H9 (cell line): ENCODE measurements at regions not wholly inside any gene's neighbourhood (a gene's known extent, or its start where the extent isn't known, plus 50 kb on each side); places are given as distances from the start of the nearest gene placed in this dataset.
"Not testable (repeated sequence)": the region's sequence is repeated elsewhere in the genome, so short reads cannot be mapped to it uniquely, and the experiment has no call there.

Experiments used
- DNase-seq: peaks from one replicate; pipeline ENCODE4 v3.0.0-alpha.2; 2017
- H2AFZ ChIP-seq: one replicate; pipeline ENCODE4 v1.6.1; 2013; ENCODE audit warnings: mild to moderate bottlenecking, low read length, control low read depth, moderate library complexity
- H2AK5ac ChIP-seq: 2 replicates; pipeline ENCODE4 v1.6.1; 2013; ENCODE audit warnings: low read length, control low read depth, mixed read lengths; ENCODE audit not compliant: insufficient read length
- H2BK120ac ChIP-seq: one replicate; pipeline ENCODE4 v1.6.1; 2013; ENCODE audit warnings: low read depth, mild to moderate bottlenecking, low read length, control low read depth, inconsistent platforms; ENCODE audit not compliant: poor library complexity, severe bottlenecking
- H2BK12ac ChIP-seq: 2 replicates; pipeline ENCODE4 v1.6.1; 2013; ENCODE audit warnings: low read length, control low read depth, mixed read lengths, low read depth; ENCODE audit not compliant: insufficient read length
- H2BK15ac ChIP-seq: 2 replicates; pipeline ENCODE4 v1.6.1; 2013; ENCODE audit warnings: low read depth, low read length, control low read depth
- H2BK20ac ChIP-seq: one replicate; pipeline ENCODE4 v1.6.1; 2013; ENCODE audit warnings: low read depth, mild to moderate bottlenecking, low read length, control low read depth, inconsistent platforms; ENCODE audit not compliant: poor library complexity, severe bottlenecking
- H2BK5ac ChIP-seq: 2 replicates; pipeline ENCODE4 v1.6.1; 2013; ENCODE audit warnings: low read length, control low read depth, mixed read lengths; ENCODE audit not compliant: insufficient read length
- H3K14ac ChIP-seq: 2 replicates; pipeline ENCODE4 v1.6.1; 2013; ENCODE audit warnings: low read length, control low read depth; ENCODE audit not compliant: insufficient read depth
- H3K18ac ChIP-seq: 2 replicates; pipeline ENCODE4 v1.6.1; 2013; ENCODE audit warnings: low read depth, mild to moderate bottlenecking, mixed read lengths, low read length, control low read depth; ENCODE audit not compliant: insufficient read length
- H3K23ac ChIP-seq: 2 replicates; pipeline ENCODE4 v1.6.1; 2013; ENCODE audit warnings: low read length, control low read depth, mixed read lengths, low read depth; ENCODE audit not compliant: insufficient read length
- H3K23me2 ChIP-seq: 2 replicates; pipeline ENCODE4 v1.6.1; 2013; ENCODE audit warnings: low read depth, mild to moderate bottlenecking, mixed read lengths, low read length, control low read depth; ENCODE audit not compliant: insufficient read length, poor library complexity, severe bottlenecking
- H3K27ac ChIP-seq: 2 replicates; pipeline ENCODE4 v1.5.1; 2013; ENCODE audit warnings: low read length, control low read depth, mixed read lengths, low read depth; ENCODE audit not compliant: insufficient read length
- H3K27me3 ChIP-seq: 2 replicates; pipeline ENCODE4 v1.6.1; 2013; ENCODE audit warnings: low read length, control low read depth, inconsistent platforms; ENCODE audit not compliant: insufficient read depth
- H3K4ac ChIP-seq: 2 replicates; pipeline ENCODE4 v1.6.1; 2013; ENCODE audit warnings: low read depth, mild to moderate bottlenecking, control low read depth, inconsistent platforms, low read length, moderate library complexity
- H3K4me1 ChIP-seq: 2 replicates; pipeline ENCODE4 v1.6.1; 2013; ENCODE audit warnings: low read length, control low read depth, inconsistent platforms; ENCODE audit not compliant: insufficient read depth
- H3K4me2 ChIP-seq: 2 replicates; pipeline ENCODE4 v1.6.1; 2013; ENCODE audit warnings: low read length, control low read depth, mixed read lengths; ENCODE audit not compliant: insufficient read length, insufficient read depth
- H3K56ac ChIP-seq: 2 replicates; pipeline ENCODE4 v1.6.1; 2013; ENCODE audit warnings: low read depth, mild to moderate bottlenecking, mixed read lengths, low read length, control low read depth; ENCODE audit not compliant: insufficient read length
- H3K79me1 ChIP-seq: 2 replicates; pipeline ENCODE4 v1.6.1; 2013; ENCODE audit warnings: low read depth, mild to moderate bottlenecking, moderate library complexity, low read length, control low read depth, inconsistent platforms; ENCODE audit not compliant: insufficient read depth, poor library complexity, severe bottlenecking
- H3K79me2 ChIP-seq: 2 replicates; pipeline ENCODE4 v1.6.1; 2013; ENCODE audit warnings: low read length, control low read depth, inconsistent platforms; ENCODE audit not compliant: insufficient read depth
- H3K9ac ChIP-seq: 2 replicates; pipeline ENCODE4 v1.6.1; 2013; ENCODE audit warnings: low read length, control low read depth, mixed read lengths; ENCODE audit not compliant: insufficient read length; ENCODE audit errors: extremely low read depth
- H3K9me3 ChIP-seq: one replicate; pipeline ENCODE4 v1.6.1; 2013; ENCODE audit warnings: low read depth, low read length, inconsistent platforms; ENCODE audit not compliant: control insufficient read depth
- H3T11ph ChIP-seq: one replicate; pipeline ENCODE4 v1.6.1; 2013; ENCODE audit warnings: mild to moderate bottlenecking, low read length, control low read depth, inconsistent platforms
- H4K20me1 ChIP-seq: one replicate; pipeline ENCODE4 v1.6.1; 2013; ENCODE audit not compliant: control insufficient read depth, insufficient read length, insufficient read depth
- H4K5ac ChIP-seq: 2 replicates; pipeline ENCODE4 v1.6.1; 2013; ENCODE audit warnings: low read depth, mild to moderate bottlenecking, mixed read lengths, low read length, control low read depth; ENCODE audit not compliant: insufficient read length
- H4K8ac ChIP-seq: replicated peaks from 2 replicates; pipeline ENCODE4 v1.6.1; 2013; ENCODE audit warnings: low read length, control low read depth, mixed read lengths, low read depth; ENCODE audit not compliant: insufficient read length
- H4K91ac ChIP-seq: 2 replicates; pipeline ENCODE4 v1.6.1; 2013; ENCODE audit warnings: low read depth, mild to moderate bottlenecking, moderate library complexity, mixed read lengths, low read length, control low read depth; ENCODE audit not compliant: insufficient read length
- H3K27ac Mint-ChIP-seq, 3 experiments: 2 replicates in 2 of 3; 3 replicates in 1 of 3; pipeline ENCODE4 v1.8.0; 2020 to 2021; ENCODE audit warnings: mixed read lengths in 3 of 3, mild to moderate bottlenecking in 1 of 3, moderate library complexity in 1 of 3
- H3K27me3 Mint-ChIP-seq: 2 replicates; pipeline ENCODE4 v1.8.0; 2021; ENCODE audit warnings: low read depth, mild to moderate bottlenecking, moderate library complexity, mixed read lengths
- H3K36me3 Mint-ChIP-seq, 3 experiments: 2 replicates in 2 of 3; 3 replicates in 1 of 3; pipeline ENCODE4 v1.8.0; 2020 to 2021; ENCODE audit warnings: low read depth in 3 of 3, mixed read lengths in 3 of 3; ENCODE audit not compliant: insufficient read depth in 1 of 3
- H3K4me1 Mint-ChIP-seq, 2 experiments: 2 replicates each; pipeline ENCODE4 v1.8.0; 2020; ENCODE audit warnings: mixed read lengths in 2 of 2
- H3K4me3 Mint-ChIP-seq, 2 experiments: 2 replicates in 1 of 2; 3 replicates in 1 of 2; pipeline ENCODE4 v1.8.0; 2020 to 2021; ENCODE audit warnings: mild to moderate bottlenecking in 2 of 2, mixed read lengths in 2 of 2, moderate library complexity in 1 of 2
- H3K9me3 Mint-ChIP-seq, 2 experiments: 2 replicates in 1 of 2; 3 replicates in 1 of 2; pipeline ENCODE4 v1.8.0; 2020; ENCODE audit warnings: mild to moderate bottlenecking in 2 of 2, mixed read lengths in 2 of 2, moderate library complexity in 1 of 2
- WGBS: extraction: QIAGEN DNeasy Blood & Tissue Kit; methylation state at CpG from one replicate; pipeline ENCODE4 v1.1.7; 2013; ENCODE audit warnings: missing lambda C conversion rate, low lambda C conversion rate, mixed read lengths; ENCODE audit not compliant: insufficient read length; ENCODE audit errors: extremely low coverage; 5-methylcytosine and 5-hydroxymethylcytosine counted together

GRCh38 chr13:21274457-21274856 lies 98.0 kb downstream of the MRPL57 start:
- not testable (repeated sequence) for H3K36me3 Mint-ChIP-seq, H3K23me2 ChIP-seq, H2AFZ ChIP-seq

More at GRCh38 chr13:21274457-21274856, 98.0 kb downstream of the MRPL57 start:
- not testable (repeated sequence) for H3T11ph ChIP-seq, H2BK15ac ChIP-seq, H2BK5ac ChIP-seq, H3K4me2 ChIP-seq, H3K79me1 ChIP-seq, DNase-seq, H2AK5ac ChIP-seq, H3K9me3 Mint-ChIP-seq, H3K27ac Mint-ChIP-seq, H3K27me3 ChIP-seq, H3K4ac ChIP-seq, H3K56ac ChIP-seq, H2BK120ac ChIP-seq, H3K27me3 Mint-ChIP-seq, H4K20me1 ChIP-seq, H3K9me3 ChIP-seq, H3K18ac ChIP-seq, H3K4me3 Mint-ChIP-seq, H3K14ac ChIP-seq, H3K27ac ChIP-seq, H2BK20ac ChIP-seq, H3K9ac ChIP-seq, H4K8ac ChIP-seq, H2BK12ac ChIP-seq, H3K23ac ChIP-seq, H3K79me2 ChIP-seq, H4K5ac ChIP-seq, H4K91ac ChIP-seq, H3K4me1 ChIP-seq
- WGBS, result no CpG with 5 or more reads among the region's 4 CpGs
- H3K4me1 Mint-ChIP-seq, result peaks cover 6 to 11% of the 10 kb centered on the region in 2 experiments
